ENCODE measurements at regions not wholly inside any gene's neighbourhood (a gene's known extent, or its start where the extent isn't known, plus 50 kb on each side); places are given as distances from the start of the nearest gene placed in this dataset.
"Not testable (repeated sequence)": the region's sequence is repeated elsewhere in the genome, so short reads cannot be mapped to it uniquely, and the experiment has no call there.

GRCh38 chr3:20984594-20985205 is 766.3 kb downstream of the ZNF385D start:
- no peak for TF ChIP-seq CTCF (IDR thresholded peaks at IDR 0.05; ENCODE audit: unreplicated experiment)
- no peaks in the 10 kb centered on the region for H3K27me3 Mint-ChIP-seq (ENCODE audit: low read depth)
- H3K4me1 Mint-ChIP-seq = peaks cover 9% of the 10 kb centered on the region
- DNase-seq (ENCODE audit: low spot score in 2 of 2, unreplicated experiment in 2 of 2) = no peak
- no peak overlapping the region for H3K27ac Mint-ChIP-seq
- H3K36me3 Mint-ChIP-seq = no peaks in the 10 kb centered on the region
- H3K9me3 Mint-ChIP-seq = peaks cover 2% of the 10 kb centered on the region
- no peak overlapping the region for H3K4me3 Mint-ChIP-seq

GRCh38 chr3:20975188-20975651 is 775.8 kb downstream of the ZNF385D start:
- H3K4me1 Mint-ChIP-seq = peaks cover 16% of the 10 kb centered on the region
- H3K9me3 Mint-ChIP-seq = no peaks in the 10 kb centered on the region
- no peaks in the 10 kb centered on the region for H3K36me3 Mint-ChIP-seq
- no peak overlapping the region for H3K4me3 Mint-ChIP-seq
- DNase-seq (ENCODE audit: low spot score in 2 of 2, unreplicated experiment in 2 of 2) = no peak
- no peak overlapping the region for H3K27ac Mint-ChIP-seq
- no peak for TF ChIP-seq CTCF (IDR thresholded peaks at IDR 0.05; ENCODE audit: unreplicated experiment)
- H3K27me3 Mint-ChIP-seq (ENCODE audit: low read depth) = no peaks in the 10 kb centered on the region

GRCh38 chr3:20974396-20974795 is 776.6 kb downstream of the ZNF385D start:
- Mint-ChIP-seq H3K4me1 (peaks cover 16% of the 10 kb centered on the region), H3K27me3 (ENCODE audit: low read depth) (no peaks in the 10 kb centered on the region), H3K4me3 (no peak overlapping the region), H3K9me3 (no peaks in the 10 kb centered on the region), H3K27ac (no peak overlapping the region), H3K36me3 (no peaks in the 10 kb centered on the region)
- TF ChIP-seq CTCF (IDR thresholded peaks at IDR 0.05; ENCODE audit: unreplicated experiment) = no peak
- no peak for DNase-seq (ENCODE audit: low spot score in 2 of 2, unreplicated experiment in 2 of 2)

GRCh38 chr3:20970807-20971206 is 780.2 kb downstream of the ZNF385D start:
- H3K4me1 Mint-ChIP-seq; H3K27ac Mint-ChIP-seq; DNase-seq (ENCODE audit: low spot score in 2 of 2, unreplicated experiment in 2 of 2); H3K4me3 Mint-ChIP-seq; H3K36me3 Mint-ChIP-seq; H3K9me3 Mint-ChIP-seq; H3K27me3 Mint-ChIP-seq (ENCODE audit: low read depth): not testable (repeated sequence)

GRCh38 chr3:20967485-20967884 is 781.5 kb upstream of the SGO1 start:
- not testable (repeated sequence) for DNase-seq (ENCODE audit: low spot score in 2 of 2, unreplicated experiment in 2 of 2); H3K4me1 Mint-ChIP-seq; H3K27ac Mint-ChIP-seq; H3K4me3 Mint-ChIP-seq; H3K9me3 Mint-ChIP-seq; H3K27me3 Mint-ChIP-seq (ENCODE audit: low read depth); H3K36me3 Mint-ChIP-seq

GRCh38 chr3:20958161-20958560 is 772.2 kb upstream of the SGO1 start:
- Mint-ChIP-seq H3K36me3 (no peaks in the 10 kb centered on the region), H3K27ac (no peak overlapping the region), H3K4me1 (peaks cover 2% of the 10 kb centered on the region), H3K27me3 (ENCODE audit: low read depth) (no peaks in the 10 kb centered on the region), H3K4me3 (no peak overlapping the region), H3K9me3 (peaks cover 25% of the 10 kb centered on the region)
- no peak for TF ChIP-seq CTCF (IDR thresholded peaks at IDR 0.05; ENCODE audit: unreplicated experiment)
- DNase-seq (ENCODE audit: low spot score in 2 of 2, unreplicated experiment in 2 of 2) = no peak

GRCh38 chr3:20945892-20946291 is 759.9 kb upstream of the SGO1 start:
- no peaks in the 10 kb centered on the region for H3K36me3 Mint-ChIP-seq
- H3K4me1 Mint-ChIP-seq = no peaks in the 10 kb centered on the region

More at GRCh38 chr3:20945892-20946291, 759.9 kb upstream of the SGO1 start:
- TF ChIP-seq CTCF (IDR thresholded peaks at IDR 0.05; ENCODE audit: unreplicated experiment) = no peak
- DNase-seq (ENCODE audit: low spot score in 2 of 2, unreplicated experiment in 2 of 2) = no peak
- H3K9me3 Mint-ChIP-seq = peaks cover 17% of the 10 kb centered on the region
- no peak overlapping the region for H3K27ac Mint-ChIP-seq
- no peak overlapping the region for H3K4me3 Mint-ChIP-seq
- no peaks in the 10 kb centered on the region for H3K27me3 Mint-ChIP-seq (ENCODE audit: low read depth)

Data from mesothelial cell of epicardium (in vitro differentiated cells).